Pancreas (tissue), 10 donors: ENCODE measurements at regions not wholly inside any gene's neighbourhood (a gene's known extent, or its start where the extent isn't known, plus 50 kb on each side); places are given as distances from the start of the nearest gene placed in this dataset.

ENCODE experiments used
- ATAC-seq, 4 donors: fragments of 200-7000 bp; cut with Tn5 transposase; one replicate each; pipeline versions ENCODE4 v1.8.0 to v1.9.1; 2020; ENCODE audit warnings: mild to moderate bottlenecking in 4 of 4, moderate library complexity in 4 of 4
- DNase-seq, 6 donors: peaks; one replicate each; pipeline ENCODE4 v3.0.0-alpha.2; 2020
- FAIRE-seq: peaks from 2 replicates; lab custom pipeline; 2012; peaks lifted over from hg19 to GRCh38; lab: Jason Lieb, UNC
- H3K27ac ChIP-seq, 4 donors: fragments of 200-600 bp; sonication (generic); 1 replicate in 3 of 4; 2 replicates in 1 of 4; pipeline versions ENCODE4 v1.5.0 to v1.8.0; 2020
- H3K27me3 ChIP-seq, 4 donors: fragments of 200-600 bp; one replicate each; pipeline ENCODE4 v1.8.0; 2021
- H3K36me3 ChIP-seq, 3 donors: fragments of 200-600 bp; sonication (generic) in 1 of 3; one replicate each; pipeline versions ENCODE4 v1.5.0 to v1.8.0; 2020 to 2021
- H3K4me1 ChIP-seq, 3 donors: fragments of 200-600 bp; one replicate each; pipeline ENCODE4 v1.8.0; 2021
- H3K4me3 ChIP-seq, 4 donors: fragments of 200-600 bp; sonication (generic) in 2 of 4; one replicate each; pipeline versions ENCODE4 v1.5.0 to v1.8.0; 2020 to 2021
- H3K9me3 ChIP-seq, 4 donors: fragments of 200-600 bp; one replicate each; pipeline ENCODE4 v1.8.0; 2021
- CTCF ChIP-seq, 4 donors: fragments of 200-600 bp; sonication (generic) in 3 of 4; IDR thresholded peaks; one replicate each; pipeline versions ENCODE4 v1.5.0 to v1.8.0; 2021; ENCODE audit warnings: antibody characterized with exemption in 4 of 4
- WGBS, 2 donors: extraction: QIAGEN DNeasy Blood & Tissue Kit; methylation state at CpG; one replicate each; pipeline ENCODE4 v1.1.7; 2013; 5-methylcytosine and 5-hydroxymethylcytosine counted together
- intact Hi-C, 3 donors: fragments of 100-400 bp; cut with DNase I; formaldehyde crosslinking; loops; one replicate each; pipeline versions ENCODE4 v1.11.1 to v1.14.2; 2022
- donor health status: healthy with polysubstance abuse.
- donor health status: DM: no; HTN: no; CAD: no; lungs with moderate emphysema.
- donor health status: DM: no; HTN: no; CAD: no.
- donor health status: control.
- donor health status: control.
- donor health status: Bipolar disorder and iron deficiency.
- donor health status: DM: yes; HTN: yes; CAD: no.
- donor health status: DM: no; HTN: no; CAD: no.
- donor health status: DM: no; HTN: no; CAD: no.
- donor health status: DM: yes; HTN: yes; CAD: no.

- H3K4me3 ChIP-seq, result no peak overlapping the region
- TF ChIP-seq CTCF (IDR thresholded peaks at IDR 0.05), result no peak
- H3K27me3 ChIP-seq, result no peaks in the 10 kb centered on the region
- H3K27ac ChIP-seq, result no peak overlapping the region
- no peak for FAIRE-seq
- ATAC-seq, result no peak
- intact Hi-C loops, result no loop called here
- no peaks in the 10 kb centered on the region for H3K36me3 ChIP-seq
- H3K9me3 ChIP-seq, result no peaks in the 10 kb centered on the region
- DNase-seq, result no peak
- WGBS, 2 donors, result 65 to 71% methylated on average over 17 of the region's 17 CpGs
- H3K4me1 ChIP-seq, result no peaks in the 10 kb centered on the region
Measured at GRCh38 chr18:76580288-76580962, 85.4 kb upstream of the ZNF516 start.

GRCh38 chr18:76579301-76579695 is 84.3 kb upstream of the ZNF516 start:
- ATAC-seq, result no peak
- TF ChIP-seq CTCF (IDR thresholded peaks at IDR 0.05), result no peak
- no peak for FAIRE-seq
- DNase-seq, result no peak
- H3K9me3 ChIP-seq, result no peaks in the 10 kb centered on the region
- no peak overlapping the region for H3K27ac ChIP-seq
- 75 to 80% methylated on average over 17 of the region's 17 CpGs for WGBS, 2 donors
- H3K27me3 ChIP-seq, result no peaks in the 10 kb centered on the region
- no peaks in the 10 kb centered on the region for H3K36me3 ChIP-seq
- H3K4me3 ChIP-seq, result no peak overlapping the region
- intact Hi-C loops, result no loop called here
- H3K4me1 ChIP-seq, result no peaks in the 10 kb centered on the region

- Histone ChIP-seq H3K9me3 (no peaks in the 10 kb centered on the region), H3K27ac (no peak overlapping the region), H3K27me3 (no peaks in the 10 kb centered on the region), H3K36me3 (no peaks in the 10 kb centered on the region), H3K4me3 (no peak overlapping the region), H3K4me1 (no peaks in the 10 kb centered on the region)
- WGBS, 2 donors, result 21 to 23% methylated on average over 39 of the region's 39 CpGs
- TF ChIP-seq CTCF (IDR thresholded peaks at IDR 0.05), result no peak
- FAIRE-seq (no peak), DNase-seq (no peak), ATAC-seq (peak in 3 of 4 donors; percentile 11 to 37 (median 17))
- intact Hi-C loops, result no loop called here
Measured at GRCh38 chr18:76578571-76579300, 83.7 kb upstream of the ZNF516 start.

GRCh38 chr18:76573325-76574025 is 78.4 kb upstream of the ZNF516 start:
- no peak for FAIRE-seq
- ATAC-seq, result peak; percentile 43 to 96 (median 78)
- H3K27me3 ChIP-seq, result no peaks in the 10 kb centered on the region
- H3K4me3 ChIP-seq, result no peak overlapping the region
- no peaks in the 10 kb centered on the region for H3K9me3 ChIP-seq
- no peak overlapping the region for H3K27ac ChIP-seq
- no peaks in the 10 kb centered on the region for H3K36me3 ChIP-seq
- intact Hi-C loops, result no loop called here
- TF ChIP-seq CTCF (IDR thresholded peaks at IDR 0.05), result no peak
- 65 to 70% methylated on average over 4 of the region's 4 CpGs for WGBS, 2 donors
- DNase-seq, result peak in 2 of 6 donors; percentile 53 to 57
- H3K4me1 ChIP-seq, result no peaks in the 10 kb centered on the region
